GM19238 (cell line): ENCODE measurements at regions not wholly inside any gene's neighbourhood (a gene's known extent, or its start where the extent isn't known, plus 50 kb on each side); places are given as distances from the start of the nearest gene placed in this dataset.
"Not testable (repeated sequence)": the region's sequence is repeated elsewhere in the genome, so short reads cannot be mapped to it uniquely, and the experiment has no call there.

Experiments
- DNase-seq: peaks from one replicate; pipeline ENCODE4 v3.0.0; 2011; ENCODE audit warnings: low spot score; ENCODE audit not compliant: insufficient read length

DNA sequence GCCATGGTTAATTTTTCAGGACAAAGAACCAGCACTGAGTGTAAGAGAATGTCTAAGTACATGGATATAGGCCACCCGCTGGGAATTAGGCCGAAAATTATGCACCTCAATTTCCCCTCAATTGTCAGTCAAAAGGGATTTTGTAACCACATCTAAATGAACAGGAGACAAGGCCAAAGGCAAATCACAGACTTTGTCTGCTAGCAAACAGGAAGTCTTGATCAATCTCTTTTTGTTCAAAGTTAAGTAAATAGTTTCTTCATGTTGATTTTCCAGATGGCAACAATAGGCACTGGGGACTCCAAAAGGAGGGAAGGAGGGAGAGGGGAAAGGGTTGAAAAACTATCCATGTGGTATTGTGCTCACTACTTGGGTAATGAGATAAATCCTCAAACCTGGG, 276.0 kb downstream of the COG6 start:
- no peak for DNase-seq

DNA sequence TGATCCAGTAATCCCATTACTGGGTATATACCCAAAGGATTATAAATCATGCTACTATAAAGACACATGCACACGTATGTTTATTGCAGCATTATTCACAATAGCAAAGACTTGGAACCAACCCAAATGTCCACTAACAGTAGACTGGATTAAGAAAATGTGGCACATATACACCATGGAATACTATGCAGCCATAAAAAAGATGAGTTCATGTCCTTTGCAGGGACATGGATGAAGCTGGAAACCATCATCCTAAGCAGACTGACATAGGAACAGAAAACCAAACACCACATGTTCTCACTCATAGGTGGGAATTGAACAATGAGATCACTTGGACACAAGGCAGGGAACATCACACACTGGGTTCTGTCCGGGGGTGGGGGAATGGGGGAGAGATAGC, 277.1 kb downstream of the COG6 start:
- not testable (repeated sequence) for DNase-seq

DNA sequence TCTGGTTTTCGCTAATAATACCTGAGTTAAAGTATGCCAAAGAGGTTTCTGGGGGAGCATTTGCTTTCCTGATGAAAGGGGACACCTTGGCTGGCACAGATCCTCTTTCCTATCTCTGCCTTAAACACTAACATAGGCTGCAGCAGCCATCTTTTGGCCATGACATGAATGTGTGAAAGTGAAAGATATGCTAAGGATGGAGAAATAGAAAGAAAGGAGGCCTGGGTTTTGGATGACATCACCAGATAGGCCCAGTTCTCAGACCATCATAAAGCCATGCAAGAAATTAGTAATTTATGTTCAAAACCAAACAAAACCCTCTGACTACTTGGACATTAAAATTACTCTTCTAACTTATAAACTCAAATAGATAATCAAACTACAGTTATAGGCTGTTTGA, 279.7 kb downstream of the COG6 start:
- no peak for DNase-seq

DNA sequence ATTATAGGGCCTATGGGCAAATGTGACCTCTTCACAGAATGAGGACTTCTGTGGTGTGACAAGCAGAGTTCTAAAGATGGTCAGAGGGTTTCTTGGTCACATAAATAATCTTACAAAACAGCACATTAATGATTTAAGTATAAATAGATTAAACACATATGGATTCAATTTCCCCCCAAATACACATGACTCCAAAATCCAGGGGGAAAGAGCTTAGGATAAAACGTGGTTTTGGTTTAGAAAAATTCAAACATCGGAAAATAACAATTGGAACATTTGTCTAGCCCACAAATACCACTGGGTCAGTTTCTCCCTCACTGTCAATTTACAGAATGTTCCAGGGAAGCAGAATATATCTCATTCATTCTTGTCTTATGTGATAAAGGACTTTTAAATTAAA, 283.1 kb downstream of the COG6 start:
- no peak for DNase-seq

DNA sequence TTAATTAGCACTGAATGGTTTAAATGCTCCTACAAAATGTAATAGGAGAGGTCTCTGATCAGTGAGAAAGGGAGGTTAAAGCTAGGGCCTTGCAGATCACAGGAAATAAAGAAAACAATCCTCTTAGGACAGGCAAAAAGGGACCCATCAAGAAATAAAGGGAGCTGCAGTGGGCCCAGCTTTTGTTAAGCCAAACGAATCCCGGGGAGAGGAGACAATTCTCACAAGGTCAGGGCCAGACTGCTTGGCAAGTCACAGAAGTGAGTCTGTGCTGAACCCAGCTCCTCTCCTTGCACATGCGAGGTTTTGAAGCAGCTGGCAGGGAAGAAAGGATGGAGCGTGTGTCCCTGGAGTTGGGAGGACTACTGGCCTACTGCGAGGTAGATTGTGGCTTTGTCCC, 285.8 kb downstream of the COG6 start:
- DNase-seq, result no peak

DNA sequence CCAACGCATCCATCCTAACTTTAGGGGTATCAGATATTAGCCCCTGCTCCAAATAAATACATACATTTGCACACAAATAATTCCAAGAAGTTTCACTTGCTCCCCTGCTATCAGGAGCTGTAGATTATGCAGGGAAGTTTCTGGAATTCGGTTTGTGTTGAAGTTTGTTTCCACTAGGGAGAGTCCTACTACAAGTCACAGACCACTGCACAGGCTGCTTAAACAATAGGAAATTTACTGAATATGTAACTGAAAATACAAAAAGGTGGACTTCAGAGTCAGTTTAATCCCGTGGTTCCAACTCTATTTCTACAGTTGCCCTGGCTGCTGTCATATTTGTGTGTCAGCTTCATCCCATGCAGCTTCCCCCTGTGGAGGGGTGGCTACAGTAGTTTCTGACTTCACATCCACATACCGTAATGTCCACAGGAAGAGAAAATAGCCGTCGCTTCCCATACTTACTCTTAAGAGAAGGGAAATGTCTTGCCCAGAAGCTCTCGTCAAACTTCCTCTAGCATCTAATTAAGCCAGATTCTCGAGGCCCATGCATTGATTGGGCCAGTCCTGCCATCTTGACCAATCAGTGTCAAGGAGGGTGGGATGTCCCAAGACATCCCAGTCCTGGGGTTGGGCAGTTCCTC, 286.6 kb downstream of the COG6 start:
- no peak for DNase-seq

DNA sequence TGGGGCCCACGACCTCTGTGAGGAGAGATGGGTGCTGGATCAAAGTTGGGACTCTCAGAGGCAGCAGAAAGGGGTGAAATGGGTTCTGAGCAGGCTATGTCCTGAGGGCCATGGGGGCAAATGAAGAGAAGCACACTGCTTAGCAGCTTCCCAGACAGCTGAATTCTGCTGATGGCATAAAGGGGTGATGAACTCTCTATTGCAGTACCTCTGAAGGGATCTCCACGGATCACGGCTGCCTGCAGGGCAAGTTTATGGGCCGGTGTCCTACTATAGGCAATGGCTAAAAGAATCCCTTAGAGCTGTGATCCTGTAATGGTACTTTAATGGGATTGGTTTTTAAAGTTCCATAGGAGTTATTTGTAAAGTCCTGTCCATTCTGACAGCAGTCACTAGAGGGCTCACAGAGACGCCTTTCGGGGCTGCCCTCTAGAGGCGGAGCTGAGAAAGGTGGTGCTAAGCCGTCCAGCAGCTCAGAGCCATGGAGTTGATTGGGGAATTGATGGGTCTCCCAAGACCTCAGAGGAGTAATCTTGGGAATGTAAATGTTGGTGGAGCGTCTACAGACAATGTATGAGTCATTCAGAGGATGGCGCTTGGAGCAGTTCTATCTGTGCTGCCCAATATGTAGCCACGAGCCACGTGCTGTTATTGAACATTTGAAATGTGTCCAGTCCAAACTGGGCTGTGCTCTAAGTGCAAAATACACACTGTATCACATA, 287.3 kb downstream of the COG6 start:
- peak; percentile 51 for DNase-seq

DNA sequence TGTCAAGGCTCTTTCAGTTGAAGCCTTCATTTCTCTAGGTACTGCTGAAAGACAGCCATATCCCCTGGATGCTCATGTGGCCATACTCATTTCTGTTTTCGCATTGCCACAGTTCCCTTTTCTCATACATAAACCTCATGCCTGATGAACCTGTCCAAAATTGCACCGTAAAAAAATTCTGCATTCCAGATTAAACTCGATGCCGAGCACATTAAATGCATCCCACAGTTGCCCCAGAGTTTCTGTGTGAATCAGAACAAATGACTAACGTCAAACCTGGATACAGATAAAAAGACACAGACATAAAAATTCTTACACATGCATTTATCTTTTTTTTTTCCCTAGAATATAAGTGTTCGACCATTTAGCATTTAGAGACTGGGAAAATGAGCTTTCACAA, 288.2 kb downstream of the COG6 start:
- no peak for DNase-seq

DNA sequence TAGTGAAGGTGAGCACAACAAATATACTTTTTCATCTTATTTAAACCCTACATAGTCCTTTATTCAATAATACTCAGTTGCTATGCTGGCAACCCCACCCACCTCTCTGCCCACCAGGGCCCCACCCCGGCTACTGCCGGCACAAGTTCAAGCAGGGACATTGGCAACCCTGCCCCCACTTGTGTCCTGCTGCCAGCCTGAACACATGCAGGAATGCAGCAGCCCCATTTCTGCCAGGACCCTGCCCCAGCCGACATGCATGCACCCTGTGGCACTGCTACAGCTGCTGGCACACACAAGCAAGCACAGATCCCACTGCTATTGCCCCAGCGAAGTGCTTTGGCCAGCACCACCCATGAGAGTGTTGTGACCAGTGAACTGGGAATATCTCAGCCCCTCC, 289.8 kb downstream of the COG6 start:
- DNase-seq, result no peak

DNA sequence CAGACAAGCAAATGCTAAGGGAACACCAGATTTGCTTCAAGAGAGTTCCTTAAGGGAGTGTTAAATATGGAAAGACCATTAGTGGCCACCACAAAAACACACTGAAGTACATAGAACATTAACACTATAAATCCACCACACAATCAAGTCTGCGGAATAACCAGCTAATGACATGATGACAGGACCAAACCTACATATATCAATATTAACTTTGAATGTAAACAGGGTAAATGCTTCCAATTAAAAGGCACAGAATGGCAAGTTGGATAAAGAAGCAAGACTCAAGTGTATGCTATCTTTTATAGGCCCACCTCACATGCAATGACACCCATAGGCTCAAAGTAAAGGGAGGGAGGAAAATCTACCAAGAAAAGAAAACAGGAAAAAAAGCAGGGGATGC, 291.3 kb downstream of the COG6 start:
- DNase-seq, result no peak

DNA sequence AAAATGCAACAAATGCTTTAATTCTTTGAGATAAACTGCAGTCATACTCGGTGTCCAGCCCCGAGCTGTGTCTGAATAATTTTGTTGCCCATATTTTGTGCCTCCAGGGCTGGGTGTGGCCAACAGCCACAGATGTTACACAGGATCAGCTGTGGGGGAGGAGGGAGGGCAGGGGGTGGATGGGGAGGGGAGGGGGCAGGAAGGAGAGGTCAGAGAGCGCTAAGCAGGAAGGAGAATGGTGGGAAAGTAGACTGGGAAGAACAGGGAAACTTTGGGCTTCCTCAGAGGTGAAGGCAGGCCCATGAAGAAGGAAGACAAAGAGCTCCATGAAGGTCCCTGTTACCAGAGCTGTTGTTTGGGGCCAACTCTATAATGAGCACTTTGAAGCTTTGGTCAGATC, 295.8 kb downstream of the COG6 start:
- no peak for DNase-seq

DNA sequence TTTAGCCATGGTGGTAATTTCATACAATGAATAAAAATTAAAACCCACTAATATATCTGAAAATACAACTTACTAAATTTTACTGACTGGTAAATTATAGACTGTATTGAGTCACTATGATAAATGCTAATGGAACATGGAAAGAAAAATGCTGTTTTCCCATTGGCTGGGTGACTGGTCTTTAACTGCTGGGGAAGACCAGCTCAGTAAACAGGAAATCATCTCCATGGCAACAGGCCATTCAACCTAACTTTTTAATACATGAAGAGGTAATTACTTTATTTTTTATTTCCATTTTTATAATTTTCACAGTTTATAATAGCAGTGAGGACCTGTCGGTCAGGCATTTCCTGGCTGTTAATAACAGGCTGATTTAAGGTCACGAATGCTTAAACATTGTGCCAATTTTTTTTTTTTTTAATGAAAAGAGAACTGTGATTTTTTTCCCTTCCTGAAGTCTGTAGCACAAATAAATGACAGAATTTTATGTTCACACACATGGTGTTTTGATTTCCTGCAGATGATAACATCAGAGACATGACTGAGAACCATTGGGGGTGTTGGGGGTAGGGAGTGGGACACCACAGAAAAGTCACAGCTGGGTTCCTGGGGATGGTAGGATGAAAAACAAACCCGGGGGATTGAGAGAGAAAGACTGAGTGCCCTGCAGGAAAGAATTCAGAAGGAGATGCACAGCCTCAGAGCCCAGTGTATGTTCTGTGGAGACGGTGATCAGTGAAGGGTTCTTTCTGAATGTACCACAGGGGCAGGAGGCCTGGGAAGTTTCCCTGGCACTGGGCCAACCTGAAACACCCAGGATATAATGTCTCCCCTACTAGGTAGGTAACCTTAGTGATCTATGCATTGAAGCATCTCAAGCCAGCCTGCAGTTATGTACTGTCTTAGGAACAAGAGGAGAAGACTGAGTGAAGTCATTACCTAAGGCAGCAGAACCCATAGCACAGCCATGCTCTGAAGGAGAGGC, 297.1 kb downstream of the COG6 start:
- DNase-seq, result no peak

DNA sequence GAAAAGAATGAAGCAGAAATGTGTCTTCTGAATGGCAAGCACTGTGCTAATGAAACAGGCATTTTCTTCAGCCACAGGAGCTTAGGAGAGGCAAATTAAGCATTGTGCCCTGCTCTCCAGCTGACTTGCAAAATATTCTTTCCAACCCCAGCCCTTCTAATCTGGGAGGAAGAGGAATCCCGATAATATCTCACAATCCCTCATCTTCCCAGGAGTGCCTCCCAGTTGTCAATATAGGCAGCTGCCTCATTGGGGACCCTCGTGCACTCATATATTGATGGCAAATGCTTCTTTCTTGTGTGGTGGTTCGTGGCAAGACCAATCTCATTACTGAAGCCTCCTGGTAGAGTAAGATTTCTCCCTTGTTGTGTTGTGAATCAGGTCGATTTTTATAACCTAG, 299.0 kb downstream of the COG6 start:
- DNase-seq, result no peak

DNA sequence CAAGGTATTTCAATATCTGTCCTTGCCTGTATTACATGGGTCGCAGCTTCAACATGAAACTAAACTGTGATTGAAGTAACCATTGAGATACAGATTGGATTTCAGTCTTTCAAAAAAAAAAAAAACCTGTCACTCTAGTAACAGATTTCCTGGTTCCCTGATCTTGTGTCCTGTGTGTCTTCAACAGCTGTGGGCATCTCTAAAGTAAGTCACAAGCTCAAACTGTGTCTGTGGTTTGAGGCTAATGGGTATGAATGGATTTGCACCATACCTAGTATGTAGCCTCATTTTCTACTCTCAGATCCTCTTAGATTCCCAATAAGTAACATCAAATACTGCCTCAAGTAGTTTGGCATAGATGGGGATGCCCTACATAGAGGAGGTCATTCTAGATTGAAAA, 300.1 kb downstream of the COG6 start:
- DNase-seq, result no peak

DNA sequence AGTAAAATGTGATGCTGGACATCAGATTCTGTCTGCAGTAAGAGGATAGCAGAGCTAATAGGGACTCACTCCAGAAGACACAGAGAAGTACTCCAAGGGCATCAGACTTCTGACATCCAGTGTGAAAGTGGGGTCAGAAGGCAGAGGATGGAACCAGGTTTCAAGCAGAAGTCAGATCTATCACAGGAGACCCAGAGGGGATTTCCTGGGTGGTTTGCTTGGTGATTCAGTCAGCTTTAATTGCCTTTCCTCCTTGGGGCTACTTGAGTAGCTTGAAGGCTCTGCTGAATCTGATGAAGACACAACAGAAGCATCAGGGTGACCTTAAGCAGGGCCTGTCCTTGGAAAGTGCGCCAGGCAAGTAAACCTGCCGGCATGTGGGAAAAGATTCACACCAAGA, 300.6 kb downstream of the COG6 start:
- DNase-seq, result no peak

DNA sequence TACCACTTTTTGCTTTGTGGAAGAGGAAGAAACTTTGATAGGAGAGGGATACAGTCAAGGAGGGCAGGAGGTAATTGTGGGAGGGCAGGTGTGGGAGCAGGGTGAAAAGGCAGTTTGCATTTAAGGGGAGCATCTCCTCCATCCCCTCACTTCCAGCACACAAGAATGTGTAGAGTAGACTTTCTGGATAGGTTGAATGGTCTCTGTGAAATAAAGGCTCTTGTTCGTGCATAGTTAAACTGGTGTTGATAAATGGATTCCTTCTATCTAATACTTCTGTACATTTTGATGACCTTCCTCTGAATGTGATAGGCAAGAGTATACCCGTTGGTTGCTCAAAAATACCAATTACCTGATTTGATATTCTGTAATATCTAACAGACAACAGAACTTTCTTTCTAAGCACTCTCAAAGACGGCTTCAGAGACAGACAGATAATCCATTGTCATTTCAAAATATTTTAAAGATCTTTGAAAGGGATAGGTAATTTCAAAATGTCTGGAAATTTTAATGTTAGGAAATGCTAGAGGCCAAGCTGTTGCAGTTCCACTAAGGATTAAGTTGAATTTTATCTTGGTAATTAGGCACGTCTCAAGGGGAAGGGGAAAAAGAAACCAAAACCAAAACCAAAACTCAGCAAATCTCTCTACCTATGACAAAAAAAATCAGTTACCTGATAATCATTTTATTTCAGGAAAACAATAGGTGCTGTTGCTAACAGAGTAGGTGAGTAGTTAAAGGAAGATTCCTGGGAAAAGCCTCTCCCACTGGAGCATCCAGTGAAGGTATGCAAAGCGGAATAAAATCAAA, 302.6 kb downstream of the COG6 start:
- no peak for DNase-seq

DNA sequence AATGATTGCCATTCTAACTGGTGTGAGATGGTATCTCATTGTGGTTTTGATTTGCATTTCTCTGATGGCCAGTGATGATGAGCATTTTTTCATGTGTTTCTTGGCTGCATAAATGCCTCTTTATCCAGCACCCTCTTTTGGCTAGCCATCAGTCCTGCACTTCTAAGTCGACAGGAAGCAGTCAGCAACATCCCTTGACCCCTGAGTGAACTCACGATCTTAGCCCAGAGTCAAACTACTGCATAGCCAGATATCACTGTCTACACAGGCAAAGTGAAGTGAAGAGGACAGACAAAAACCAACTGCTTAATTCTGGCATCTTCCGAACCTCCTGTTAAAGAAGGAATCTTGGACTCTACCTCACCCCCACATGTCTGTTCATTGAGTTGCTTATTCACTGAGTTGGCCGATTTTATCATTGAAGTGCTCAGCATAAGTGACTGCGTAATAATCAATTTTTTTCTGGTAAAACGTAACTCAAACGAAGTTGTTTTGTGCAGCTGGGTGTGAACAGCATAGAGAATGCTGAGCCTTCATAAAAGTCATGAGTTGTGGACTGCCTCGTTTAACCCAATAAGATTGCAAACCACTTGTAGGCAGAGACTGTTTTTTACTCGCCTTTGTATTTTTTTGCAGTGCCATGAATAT, 304.2 kb downstream of the COG6 start:
- DNase-seq, result no peak

DNA sequence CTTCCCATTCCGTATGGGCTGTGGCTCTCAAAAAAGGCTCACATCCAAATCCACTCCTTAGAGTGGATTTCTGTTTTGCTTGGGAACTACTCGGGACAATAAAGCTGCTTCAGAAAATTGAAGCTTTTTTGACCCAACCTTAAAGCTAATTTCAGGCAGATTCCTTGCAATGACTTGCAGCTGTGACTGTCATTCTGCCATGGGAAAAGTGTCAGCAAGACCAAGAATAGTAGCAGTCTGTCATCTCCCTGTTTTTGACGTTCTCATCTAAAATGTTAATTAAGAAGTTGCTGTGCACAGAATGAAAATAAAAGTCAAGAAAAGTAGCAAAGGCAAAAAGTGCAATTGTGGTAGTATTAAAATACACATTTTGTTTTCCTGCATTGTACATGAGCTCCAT, 304.7 kb downstream of the COG6 start:
- no peak for DNase-seq

DNA sequence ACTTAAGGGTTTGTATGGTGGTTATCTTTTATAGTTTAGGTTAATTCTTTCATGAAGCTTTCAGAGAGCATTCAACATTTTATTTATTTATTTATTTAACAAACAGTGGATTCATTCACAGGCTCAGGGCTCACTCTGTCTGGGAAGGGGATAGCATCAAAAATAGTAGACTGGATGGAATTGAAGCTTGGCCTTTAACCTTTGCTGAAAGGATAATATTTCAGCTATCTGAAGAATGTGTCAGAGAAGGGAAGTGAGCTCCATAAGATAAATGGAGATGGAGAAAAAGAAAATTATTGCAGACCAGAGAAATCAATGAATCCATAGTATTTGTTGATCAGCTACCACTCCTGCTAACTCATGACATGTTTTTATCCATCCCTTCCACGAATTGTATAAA, 305.6 kb downstream of the COG6 start:
- DNase-seq, result no peak

DNA sequence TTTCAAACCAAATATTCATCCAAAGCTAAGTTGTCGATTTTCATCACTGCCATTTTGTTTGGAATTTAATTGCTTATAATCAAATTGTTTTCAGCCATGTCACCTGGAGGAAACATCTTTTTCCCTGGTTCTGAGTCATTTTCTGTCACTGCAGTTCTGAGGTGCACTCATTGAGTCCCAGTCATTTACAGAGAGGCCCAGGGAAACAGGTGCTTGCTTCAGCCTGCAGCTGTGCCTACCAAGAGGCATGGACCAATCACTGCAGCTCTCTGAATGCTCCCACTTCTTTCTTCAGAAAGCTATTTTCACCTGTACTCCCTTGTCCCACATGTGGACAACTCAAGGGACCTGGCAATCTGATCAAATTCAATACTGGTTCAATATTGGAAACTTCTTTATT, 308.1 kb downstream of the COG6 start:
- DNase-seq, result no peak

DNA sequence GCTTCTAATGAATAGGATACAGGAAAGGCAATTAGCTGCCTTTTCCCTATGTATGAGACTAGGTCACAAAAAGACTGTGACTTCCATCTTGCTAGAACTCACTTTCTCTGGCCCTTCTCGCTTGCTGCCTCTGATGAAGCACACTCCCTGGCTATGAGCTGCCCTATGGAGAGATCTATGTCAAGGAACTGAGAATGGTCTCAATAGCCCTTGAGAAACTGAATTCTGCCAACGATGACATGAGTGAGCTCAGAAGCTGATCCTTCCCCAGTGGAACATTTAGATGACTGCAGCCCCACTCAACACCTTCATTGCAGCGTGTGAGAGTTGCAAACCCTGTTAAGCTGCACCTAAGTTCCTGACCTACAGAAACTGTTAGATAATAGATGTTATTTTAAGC, 309.8 kb downstream of the COG6 start:
- no peak for DNase-seq
